ENCODE measurements at regions not wholly inside any gene's neighbourhood (a gene's known extent, or its start where the extent isn't known, plus 50 kb on each side); places are given as distances from the start of the nearest gene placed in this dataset.

DNA sequence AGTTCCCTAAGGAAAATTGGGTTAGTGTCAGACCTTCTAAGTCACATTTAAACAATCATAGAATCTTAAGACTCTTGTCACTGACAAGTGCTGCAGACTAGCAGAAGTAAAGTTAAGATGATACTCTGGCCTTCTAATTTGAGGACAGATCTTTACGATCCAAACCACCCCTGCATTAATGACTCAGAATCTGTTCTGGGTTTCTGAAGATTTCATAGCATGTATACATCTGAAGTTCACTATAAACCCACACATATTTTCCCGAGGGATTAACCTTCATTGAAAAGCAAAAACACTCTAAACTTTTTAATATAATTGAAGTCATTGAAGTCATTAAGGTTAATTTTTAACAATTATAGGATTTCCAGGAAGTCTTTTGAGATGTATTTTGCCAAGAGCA is 674.3 kb downstream of the IQCM start:
- no peak overlapping the region for H3K4me3 ChIP-seq (ENCODE audit: low read depth, low read length)
- TF ChIP-seq, protein P1, sequence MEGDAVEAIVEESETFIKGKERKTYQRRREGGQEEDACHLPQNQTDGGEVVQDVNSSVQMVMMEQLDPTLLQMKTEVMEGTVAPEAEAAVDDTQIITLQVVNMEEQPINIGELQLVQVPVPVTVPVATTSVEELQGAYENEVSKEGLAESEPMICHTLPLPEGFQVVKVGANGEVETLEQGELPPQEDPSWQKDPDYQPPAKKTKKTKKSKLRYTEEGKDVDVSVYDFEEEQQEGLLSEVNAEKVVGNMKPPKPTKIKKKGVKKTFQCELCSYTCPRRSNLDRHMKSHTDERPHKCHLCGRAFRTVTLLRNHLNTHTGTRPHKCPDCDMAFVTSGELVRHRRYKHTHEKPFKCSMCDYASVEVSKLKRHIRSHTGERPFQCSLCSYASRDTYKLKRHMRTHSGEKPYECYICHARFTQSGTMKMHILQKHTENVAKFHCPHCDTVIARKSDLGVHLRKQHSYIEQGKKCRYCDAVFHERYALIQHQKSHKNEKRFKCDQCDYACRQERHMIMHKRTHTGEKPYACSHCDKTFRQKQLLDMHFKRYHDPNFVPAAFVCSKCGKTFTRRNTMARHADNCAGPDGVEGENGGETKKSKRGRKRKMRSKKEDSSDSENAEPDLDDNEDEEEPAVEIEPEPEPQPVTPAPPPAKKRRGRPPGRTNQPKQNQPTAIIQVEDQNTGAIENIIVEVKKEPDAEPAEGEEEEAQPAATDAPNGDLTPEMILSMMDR (IDR thresholded peaks at IDR 0.05; ENCODE audit: borderline replicate concordance, insufficient read depth, low read depth, low read length): no peak

DNA sequence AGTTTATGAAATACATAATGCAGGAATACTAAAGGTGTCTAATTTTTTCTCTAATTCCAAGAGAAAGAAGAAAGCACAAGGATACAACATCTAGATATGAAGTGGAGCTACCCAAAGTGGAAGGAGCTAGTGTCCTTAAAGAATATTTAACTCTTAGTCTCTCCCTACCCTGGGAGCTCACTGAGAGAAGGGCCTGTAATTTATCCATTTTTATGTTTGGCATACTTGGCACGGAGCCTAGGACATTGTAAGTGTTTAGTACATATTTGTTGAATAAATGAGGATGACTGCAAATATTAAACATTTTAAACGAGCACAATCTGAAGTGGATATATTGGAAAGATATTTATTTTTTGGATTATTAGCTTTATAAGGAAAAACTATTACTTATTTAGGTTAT is 674.8 kb downstream of the IQCM start:
- TF ChIP-seq, protein P1 (IDR thresholded peaks at IDR 0.05; ENCODE audit: borderline replicate concordance, insufficient read depth, low read depth, low read length): no peak
- H3K4me3 ChIP-seq (ENCODE audit: low read depth, low read length): no peak overlapping the region

DNA sequence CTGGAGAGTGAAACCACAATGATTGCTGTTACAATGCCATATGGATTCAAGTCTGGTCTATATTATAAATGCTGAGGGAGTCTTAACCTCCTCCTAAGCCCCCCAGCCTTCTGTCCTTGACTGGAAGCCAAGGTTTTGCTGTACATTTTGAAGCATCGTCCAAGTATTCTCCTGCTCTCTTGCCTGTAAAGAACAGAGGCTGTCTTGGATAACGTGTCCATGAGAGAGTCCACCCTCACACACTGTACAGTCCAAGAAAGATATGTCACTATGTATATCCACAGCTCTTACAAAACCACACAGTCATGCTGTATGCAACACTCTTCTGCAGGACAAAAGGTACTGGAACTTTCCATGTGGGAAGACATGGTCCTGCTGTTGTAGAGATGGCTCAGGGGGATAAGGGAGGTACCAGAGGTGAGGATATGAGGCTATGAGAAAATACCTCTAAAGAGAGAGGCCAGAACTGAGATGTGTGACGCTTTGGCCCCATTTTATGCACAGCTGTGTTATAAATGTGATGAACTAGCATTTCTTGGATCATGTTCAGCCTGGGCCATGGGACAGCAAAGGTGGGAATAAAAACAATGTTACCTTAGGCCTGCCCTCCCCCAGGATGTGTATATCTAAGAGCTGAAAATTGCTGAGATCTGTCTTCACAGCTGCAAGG is 678.6 kb downstream of the IQCM start:
- TF ChIP-seq, protein P1 (IDR thresholded peaks at IDR 0.05; ENCODE audit: borderline replicate concordance, insufficient read depth, low read depth, low read length): no peak
- no peak overlapping the region for H3K4me3 ChIP-seq (ENCODE audit: low read depth, low read length)

- no peak overlapping the region for H3K4me3 ChIP-seq (ENCODE audit: low read depth, low read length)
- TF ChIP-seq, protein P1 (IDR thresholded peaks at IDR 0.05; ENCODE audit: borderline replicate concordance, insufficient read depth, low read depth, low read length): no peak
Observed at GRCh38 chr4:149135062-149135461, 680.6 kb downstream of the IQCM start.

- no peak overlapping the region for H3K4me3 ChIP-seq (ENCODE audit: low read depth, low read length)
- TF ChIP-seq, protein P1 (IDR thresholded peaks at IDR 0.05; ENCODE audit: borderline replicate concordance, insufficient read depth, low read depth, low read length): no peak
Observed at GRCh38 chr4:149121023-149121404, 678.8 kb upstream of the NR3C2 start.

DNA sequence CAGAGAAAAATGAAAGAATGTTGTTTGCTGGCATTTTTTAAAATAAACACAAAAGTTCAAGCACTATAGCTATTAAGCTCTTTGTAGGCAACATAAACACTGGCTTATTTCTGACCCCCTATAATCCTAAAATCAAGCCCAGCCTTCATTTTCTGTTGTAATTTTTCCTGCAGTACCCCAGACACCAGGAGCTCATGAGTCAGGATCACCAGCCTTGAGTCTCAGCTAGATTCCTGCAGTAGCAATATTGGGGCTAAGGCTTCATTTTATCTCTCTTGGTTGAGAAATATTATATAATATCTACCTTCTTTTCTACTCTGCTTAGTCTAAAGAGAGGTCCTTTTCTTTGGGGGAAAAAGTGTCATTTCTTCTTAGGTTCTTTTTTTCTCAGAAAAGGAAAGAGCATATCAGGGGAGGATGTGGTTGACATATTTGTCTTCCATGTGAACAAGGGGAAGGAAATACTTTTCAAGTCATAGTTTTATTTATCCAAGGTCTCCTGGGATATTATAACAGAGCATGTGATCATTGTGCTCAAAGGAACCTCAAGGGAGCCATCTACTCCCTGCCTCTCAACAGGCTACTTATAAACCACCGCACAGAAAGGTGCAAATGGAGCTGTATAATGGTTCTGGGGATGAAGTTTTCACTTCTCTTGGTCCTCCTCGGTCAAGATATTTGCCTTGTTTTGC is 678.3 kb upstream of the NR3C2 start:
- H3K4me3 ChIP-seq (ENCODE audit: low read depth, low read length): no peak overlapping the region
- TF ChIP-seq, protein P1 (IDR thresholded peaks at IDR 0.05; ENCODE audit: borderline replicate concordance, insufficient read depth, low read depth, low read length): no peak

- TF ChIP-seq, protein P1 (IDR thresholded peaks at IDR 0.05; ENCODE audit: borderline replicate concordance, insufficient read depth, low read depth, low read length): no peak
- no peak overlapping the region for H3K4me3 ChIP-seq (ENCODE audit: low read depth, low read length)
Observed at GRCh38 chr4:149116806-149117205, 674.6 kb upstream of the NR3C2 start.
